Endothelial cell of umbilical vein (primary cell): ENCODE measurements at regions not wholly inside any gene's neighbourhood (a gene's known extent, or its start where the extent isn't known, plus 50 kb on each side); places are given as distances from the start of the nearest gene placed in this dataset.

ENCODE experiments used
- BruUV-seq: library from RNA; stranded (reverse); fragments of 400-500 nt; replicated peaks from 2 replicates; lab custom pipeline; 2021; lab: Mats Ljungman, UMichigan
- CTCF ChIA-PET: fragments of 300-600, 350-600 bp; sonication (Branson Sonifier 250); formaldehyde crosslinking; loops from one replicate; lab custom pipeline; 2021; ENCODE audit warnings: antibody characterized with exemption, inconsistent platforms; lab: Charles Lee
- POLR2A ChIA-PET: fragments of 300-600, 350-600 bp; sonication (Branson Sonifier 250); formaldehyde crosslinking; loops from one replicate; lab custom pipeline; 2021; ENCODE audit warnings: antibody characterized with exemption, inconsistent platforms; lab: Charles Lee
- DNase-seq: peaks from one replicate; pipeline ENCODE4 v3.0.0-alpha.2; 2011; ENCODE audit warnings: low read depth, low spot score
- FAIRE-seq: peaks from 2 replicates; lab custom pipeline; 2011; peaks lifted over from hg19 to GRCh38; lab: Jason Lieb, UNC
- H2AFZ ChIP-seq: 2 replicates; pipeline ENCODE4 v1.6.0; 2012; ENCODE audit warnings: low read depth, low read length, control low read depth, inconsistent platforms
- H3K27ac ChIP-seq: 2 replicates; pipeline ENCODE4 v1.5.1; 2011; ENCODE audit warnings: low read depth, mild to moderate bottlenecking, control low read depth, low read length, moderate library complexity; ENCODE audit not compliant: insufficient read depth
- H3K27me3 ChIP-seq, 2 experiments: 2 replicates each; pipeline versions ENCODE4 v1.6.0 to v1.6.1; 2011; ENCODE audit warnings: low read length in 2 of 2, mixed read lengths in 1 of 2; ENCODE audit not compliant: control insufficient read depth in 2 of 2, insufficient read depth in 2 of 2
- H3K36me3 ChIP-seq, 2 experiments: 2 replicates in 1 of 2; 3 replicates in 1 of 2; pipeline ENCODE4 v1.5.1; 2011; ENCODE audit warnings: low read length in 2 of 2, mild to moderate bottlenecking in 1 of 2, moderate library complexity in 1 of 2; ENCODE audit not compliant: control insufficient read depth in 2 of 2, insufficient read depth in 2 of 2; ENCODE audit errors: extremely low read depth in 1 of 2
- H3K4me1 ChIP-seq: 3 replicates; pipeline ENCODE4 v1.5.1; 2011; ENCODE audit warnings: mild to moderate bottlenecking, low read length; ENCODE audit not compliant: control insufficient read depth, insufficient read depth; ENCODE audit errors: extremely low read depth
- H3K4me2 ChIP-seq: 2 replicates; pipeline ENCODE4 v1.6.1; 2011; ENCODE audit warnings: low read length, control low read depth, mixed read lengths; ENCODE audit not compliant: insufficient read depth
- H3K4me3 ChIP-seq, 3 experiments: fragments of 200-600 bp in 1 of 3; sonication (generic), shearing (Covaris generic) in 1 of 3; replicated peaks in 1 of 3; 2 replicates each; pipeline ENCODE4 v1.5.1; 2011 to 2016; ENCODE audit warnings: control low read depth in 3 of 3, low read length in 3 of 3, mild to moderate bottlenecking in 2 of 3, inconsistent platforms in 1 of 3, low read depth in 1 of 3, moderate library complexity in 1 of 3; ENCODE audit not compliant: insufficient read depth in 1 of 3
- H3K79me2 ChIP-seq: 2 replicates; pipeline ENCODE4 v1.6.0; 2012; ENCODE audit warnings: low read length, inconsistent platforms; ENCODE audit not compliant: control insufficient read depth, insufficient read depth
- H3K9ac ChIP-seq: replicated peaks from 2 replicates; pipeline ENCODE3; 2011; ENCODE audit warnings: low read length, control low read depth; ENCODE audit not compliant: insufficient read depth; ENCODE audit errors: extremely low read depth
- H3K9me1 ChIP-seq: replicated peaks from 3 replicates; pipeline ENCODE4 v1.6.0; 2011; ENCODE audit warnings: mild to moderate bottlenecking, low read length; ENCODE audit not compliant: control insufficient read depth, insufficient read depth; ENCODE audit errors: extremely low read depth
- H3K9me3 ChIP-seq: replicated peaks from 2 replicates; pipeline ENCODE4 v1.5.1; 2012; ENCODE audit warnings: low read length, inconsistent platforms; ENCODE audit not compliant: control insufficient read depth, insufficient read depth
- H4K20me1 ChIP-seq: replicated peaks from 2 replicates; pipeline ENCODE3; 2011; ENCODE audit warnings: mild to moderate bottlenecking, low read length; ENCODE audit not compliant: control insufficient read depth, insufficient read depth; ENCODE audit errors: extremely low read depth
- EZH2 ChIP-seq: IDR thresholded peaks from 2 replicates; pipeline ENCODE4 v1.6.1; 2012; ENCODE audit warnings: borderline replicate concordance, low read depth, mild to moderate bottlenecking, moderate library complexity, low read length, inconsistent platforms; ENCODE audit not compliant: severe bottlenecking
- FOS ChIP-seq: IDR thresholded peaks from 2 replicates; pipeline ENCODE4 v1.6.1; 2011; ENCODE audit warnings: mild to moderate bottlenecking, low read length, moderate library complexity, borderline replicate concordance; ENCODE audit not compliant: insufficient read depth
- GATA2 ChIP-seq: IDR thresholded peaks from 2 replicates; pipeline ENCODE4 v1.7.0; 2011; ENCODE audit warnings: low read depth, mild to moderate bottlenecking, moderate library complexity, mixed read lengths, low read length; ENCODE audit not compliant: insufficient read length, insufficient read depth
- JUN ChIP-seq: IDR thresholded peaks from 2 replicates; pipeline ENCODE4 v1.6.1; 2011; ENCODE audit warnings: borderline replicate concordance, low read depth; ENCODE audit not compliant: insufficient read length, insufficient read depth
- MAX ChIP-seq: IDR thresholded peaks from 2 replicates; pipeline ENCODE4 v1.6.1; 2011; ENCODE audit not compliant: insufficient read depth, insufficient read length
- MYC ChIP-seq: IDR thresholded peaks from one replicate; pipeline ENCODE4 v1.6.1; 2011; ENCODE audit warnings: mild to moderate bottlenecking, low read depth, low read length
- POLR2A ChIP-seq: IDR thresholded peaks from 2 replicates; pipeline ENCODE4 v1.6.1; 2012; ENCODE audit warnings: low read depth, mild to moderate bottlenecking, control low read depth, low read length
- POLR2AphosphoS5 ChIP-seq: IDR thresholded peaks from 2 replicates; pipeline ENCODE4 v1.6.1; 2012; ENCODE audit warnings: low read depth, mild to moderate bottlenecking, control low read depth, low read length, moderate library complexity; ENCODE audit not compliant: insufficient read depth
- dilution Hi-C: fragments of 300-500 bp; cut with MboI; formaldehyde crosslinking; loops from one replicate; pipeline ENCODE4 v1.15.0; 2019; ENCODE audit warnings: low sequenced_read_pairs; ENCODE audit not compliant: extremely low pct_ligation_motif_present
- intact Hi-C: fragments of 100-400 bp; cut with micrococcal nuclease; formaldehyde crosslinking; loops from one replicate; pipeline ENCODE4 v1.10.0; 2022
- TF ChIP-seq, protein P1 (sequence below), 2 donors: IDR thresholded peaks; 1 replicate in 1 of 2; 2 replicates in 1 of 2; pipeline ENCODE4 v1.5.1; 2011; ENCODE audit warnings: low read length in 2 of 2, mild to moderate bottlenecking in 2 of 2, moderate library complexity in 2 of 2, control low read depth in 1 of 2, inconsistent platforms in 1 of 2, low read depth in 1 of 2; ENCODE audit not compliant: insufficient read depth in 1 of 2; ENCODE audit errors: extremely low read depth in 1 of 2

DNA sequence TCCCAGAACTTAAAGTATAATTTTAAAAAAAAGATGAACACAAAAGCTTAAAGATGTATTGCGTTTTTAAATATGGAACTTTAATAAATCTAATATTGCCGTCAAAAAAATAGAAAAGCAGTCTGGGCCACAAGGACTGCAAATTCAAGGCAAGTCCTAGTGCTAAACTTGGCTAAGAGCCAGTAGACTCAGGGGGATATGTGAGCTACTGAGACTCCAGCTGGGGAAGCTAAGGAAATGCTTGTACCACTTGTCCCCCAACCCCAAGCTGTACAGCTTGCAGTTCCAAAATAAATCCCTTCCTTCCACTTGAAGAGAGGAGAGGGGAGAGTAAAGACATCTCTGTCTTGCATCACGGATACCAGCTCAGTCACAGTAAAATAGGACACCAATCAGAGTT is 290.8 kb upstream of the FGF13 start:
- Histone ChIP-seq H3K4me1 (no peaks in the 10 kb centered on the region), H4K20me1 (no peaks in the 10 kb centered on the region), H2AFZ (no peak overlapping the region), H3K36me3 (no peaks in the 10 kb centered on the region), H3K79me2 (no peaks in the 10 kb centered on the region), H3K9ac (no peak overlapping the region), H3K4me2 (no peak overlapping the region), H3K4me3 (no peak overlapping the region), H3K9me3 (no peaks in the 10 kb centered on the region), H3K9me1 (no peaks in the 10 kb centered on the region), H3K27ac (no peak overlapping the region), H3K27me3 (no peaks in the 10 kb centered on the region)
- DNase-seq (no peak), FAIRE-seq (no peak)
- intact Hi-C loops: no loop called here
- TF ChIP-seq MAX: no peak
- TF ChIP-seq POLR2AphosphoS5: no peak
- dilution Hi-C loops: no loop called here
- POLR2A ChIA-PET: no interaction called here
- CTCF ChIA-PET: no interaction called here
- BruUV-seq: no TSS peak

DNA sequence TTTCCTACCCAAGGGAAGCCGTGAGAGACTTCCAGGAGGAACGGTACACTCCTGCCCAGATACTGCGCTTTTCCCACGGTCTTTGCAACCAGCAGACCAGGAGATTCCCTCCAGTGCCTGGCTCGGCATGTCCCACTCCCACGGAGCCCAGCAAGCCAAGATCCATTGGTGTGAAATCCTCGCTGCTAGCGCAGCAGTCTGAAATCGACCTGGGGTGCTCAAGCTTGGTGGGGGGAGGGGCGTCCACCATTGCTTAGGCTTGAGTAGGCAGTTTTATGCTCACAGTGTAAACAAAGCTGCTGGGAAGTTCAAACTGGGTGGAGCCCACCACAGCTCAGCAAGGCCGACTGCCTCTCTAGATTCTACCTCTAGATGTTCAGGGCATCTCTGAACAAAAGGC is 284.8 kb upstream of the FGF13 start:
- H3K79me2 ChIP-seq: no peaks in the 10 kb centered on the region
- DNase-seq (no peak), FAIRE-seq (no peak)
- BruUV-seq: no TSS peak
- no peaks in the 10 kb centered on the region for H4K20me1 ChIP-seq
- ChIA-PET CTCF (no interaction called here), POLR2A (no interaction called here)
- no peak overlapping the region for H3K4me3 ChIP-seq
- dilution Hi-C loops (no loop called here), intact Hi-C loops (no loop called here)
- H3K36me3 ChIP-seq: no peaks in the 10 kb centered on the region
- H2AFZ ChIP-seq: no peak overlapping the region
- no peaks in the 10 kb centered on the region for H3K9me1 ChIP-seq
- H3K4me1 ChIP-seq: no peaks in the 10 kb centered on the region
- H3K27me3 ChIP-seq: no peaks in the 10 kb centered on the region
- no peak overlapping the region for H3K27ac ChIP-seq
- no peak overlapping the region for H3K9ac ChIP-seq
- H3K9me3 ChIP-seq: no peaks in the 10 kb centered on the region
- no peak overlapping the region for H3K4me2 ChIP-seq
- no peak for TF ChIP-seq EZH2
- no peak for TF ChIP-seq MYC
- TF ChIP-seq GATA2: no peak
- no peak for TF ChIP-seq POLR2AphosphoS5
- no peak for TF ChIP-seq JUN
- no peak for TF ChIP-seq FOS
- no peak for TF ChIP-seq MAX
- TF ChIP-seq, protein P1, sequence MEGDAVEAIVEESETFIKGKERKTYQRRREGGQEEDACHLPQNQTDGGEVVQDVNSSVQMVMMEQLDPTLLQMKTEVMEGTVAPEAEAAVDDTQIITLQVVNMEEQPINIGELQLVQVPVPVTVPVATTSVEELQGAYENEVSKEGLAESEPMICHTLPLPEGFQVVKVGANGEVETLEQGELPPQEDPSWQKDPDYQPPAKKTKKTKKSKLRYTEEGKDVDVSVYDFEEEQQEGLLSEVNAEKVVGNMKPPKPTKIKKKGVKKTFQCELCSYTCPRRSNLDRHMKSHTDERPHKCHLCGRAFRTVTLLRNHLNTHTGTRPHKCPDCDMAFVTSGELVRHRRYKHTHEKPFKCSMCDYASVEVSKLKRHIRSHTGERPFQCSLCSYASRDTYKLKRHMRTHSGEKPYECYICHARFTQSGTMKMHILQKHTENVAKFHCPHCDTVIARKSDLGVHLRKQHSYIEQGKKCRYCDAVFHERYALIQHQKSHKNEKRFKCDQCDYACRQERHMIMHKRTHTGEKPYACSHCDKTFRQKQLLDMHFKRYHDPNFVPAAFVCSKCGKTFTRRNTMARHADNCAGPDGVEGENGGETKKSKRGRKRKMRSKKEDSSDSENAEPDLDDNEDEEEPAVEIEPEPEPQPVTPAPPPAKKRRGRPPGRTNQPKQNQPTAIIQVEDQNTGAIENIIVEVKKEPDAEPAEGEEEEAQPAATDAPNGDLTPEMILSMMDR (IDR thresholded peaks at IDR 0.05; ENCODE audit: extremely low read depth in 1 of 2, insufficient read depth in 1 of 2, low read depth in 1 of 2, low read length in 2 of 2): no peak
- TF ChIP-seq POLR2A: no peak
